PC-3 (cell line): ENCODE measurements at regions not wholly inside any gene's neighbourhood (a gene's known extent, or its start where the extent isn't known, plus 50 kb on each side); places are given as distances from the start of the nearest gene placed in this dataset.

ENCODE experiments used
- CTCF ChIP-seq: fragments of 300-600 bp; sonication (generic); conservative IDR thresholded peaks from 2 replicates; pipeline ENCODE4 v1.5.1; 2017; ENCODE audit warnings: antibody characterized with exemption, low read depth, mild to moderate bottlenecking, low read length
- EZH2 ChIP-seq: fragments of 300-600 bp; sonication (generic); IDR thresholded peaks from one replicate; pipeline ENCODE4 v1.6.1; 2017; ENCODE audit warnings: antibody characterized with exemption, mild to moderate bottlenecking, low read length; ENCODE audit not compliant: unreplicated experiment
- EZH2phosphoT487 ChIP-seq: fragments of 300-600 bp; sonication (generic); IDR thresholded peaks from 2 replicates; pipeline ENCODE4 v1.6.1; 2018; ENCODE audit warnings: mild to moderate bottlenecking, antibody characterized with exemption, low read length, borderline replicate concordance

- TF ChIP-seq CTCF (no peak), EZH2 (no peak), EZH2phosphoT487 (no peak)
Observed at GRCh38 chr9:118003240-118003639, 299.0 kb downstream of the TLR4 start.
